ENCODE measurements at regions not wholly inside any gene's neighbourhood (a gene's known extent, or its start where the extent isn't known, plus 50 kb on each side); places are given as distances from the start of the nearest gene placed in this dataset.

DNA sequence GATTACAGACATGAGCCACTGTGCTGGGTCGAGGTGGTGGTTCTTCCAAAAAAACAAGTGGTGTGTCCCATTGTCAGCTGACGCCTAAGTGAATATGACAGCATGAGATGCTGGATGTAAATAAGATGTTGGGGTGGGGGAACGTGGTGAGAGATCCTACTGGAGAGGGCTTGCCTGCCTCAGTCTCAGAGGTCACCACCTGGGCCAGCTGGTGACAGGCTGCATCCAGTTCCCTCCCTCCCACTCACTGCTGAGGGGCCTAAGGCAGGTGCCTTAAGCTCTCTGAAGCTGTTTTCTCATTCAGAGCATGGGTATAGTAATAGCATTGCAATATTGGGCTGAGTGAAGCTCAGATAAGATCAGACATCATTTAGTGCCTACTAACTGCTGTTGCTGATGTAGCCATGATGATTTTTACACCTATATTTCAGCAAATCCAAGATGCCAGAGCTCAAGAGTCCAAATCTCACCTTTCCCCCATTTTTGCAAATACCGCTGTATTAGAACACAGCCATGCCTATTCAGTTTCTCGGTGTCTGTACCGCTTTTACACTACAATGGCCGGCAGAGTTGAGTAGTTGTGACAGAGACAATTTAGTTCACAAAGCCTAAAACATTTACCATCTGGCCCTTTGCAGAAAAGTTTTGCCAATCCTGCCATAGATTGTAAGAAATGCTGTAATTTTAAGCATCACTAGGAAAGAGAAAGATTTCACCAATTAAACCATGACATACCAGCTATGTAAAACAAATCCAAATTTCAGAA, 171.3 kb downstream of the ANKRD60 start:
- TF ChIP-seq, protein P1, sequence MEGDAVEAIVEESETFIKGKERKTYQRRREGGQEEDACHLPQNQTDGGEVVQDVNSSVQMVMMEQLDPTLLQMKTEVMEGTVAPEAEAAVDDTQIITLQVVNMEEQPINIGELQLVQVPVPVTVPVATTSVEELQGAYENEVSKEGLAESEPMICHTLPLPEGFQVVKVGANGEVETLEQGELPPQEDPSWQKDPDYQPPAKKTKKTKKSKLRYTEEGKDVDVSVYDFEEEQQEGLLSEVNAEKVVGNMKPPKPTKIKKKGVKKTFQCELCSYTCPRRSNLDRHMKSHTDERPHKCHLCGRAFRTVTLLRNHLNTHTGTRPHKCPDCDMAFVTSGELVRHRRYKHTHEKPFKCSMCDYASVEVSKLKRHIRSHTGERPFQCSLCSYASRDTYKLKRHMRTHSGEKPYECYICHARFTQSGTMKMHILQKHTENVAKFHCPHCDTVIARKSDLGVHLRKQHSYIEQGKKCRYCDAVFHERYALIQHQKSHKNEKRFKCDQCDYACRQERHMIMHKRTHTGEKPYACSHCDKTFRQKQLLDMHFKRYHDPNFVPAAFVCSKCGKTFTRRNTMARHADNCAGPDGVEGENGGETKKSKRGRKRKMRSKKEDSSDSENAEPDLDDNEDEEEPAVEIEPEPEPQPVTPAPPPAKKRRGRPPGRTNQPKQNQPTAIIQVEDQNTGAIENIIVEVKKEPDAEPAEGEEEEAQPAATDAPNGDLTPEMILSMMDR (conservative IDR thresholded peaks at IDR 0.05; ENCODE audit: low read depth in 2 of 2), result no peak
- TF ChIP-seq EZH2phosphoT487 (IDR thresholded peaks at IDR 0.05; ENCODE audit: unreplicated experiment) (no peak), CREB1 (CRISPR knock-in tag; IDR thresholded peaks at IDR 0.05; ENCODE audit: low read depth) (no peak), EZH2 (IDR thresholded peaks at IDR 0.05; ENCODE audit: low read depth, unreplicated experiment) (no peak), POLR2AphosphoS5 (IDR thresholded peaks at IDR 0.05; ENCODE audit: low read depth) (no peak), STAT1 (IDR thresholded peaks at IDR 0.05; ENCODE audit: unreplicated experiment) (no peak)
- TF ChIP-seq, protein P2, sequence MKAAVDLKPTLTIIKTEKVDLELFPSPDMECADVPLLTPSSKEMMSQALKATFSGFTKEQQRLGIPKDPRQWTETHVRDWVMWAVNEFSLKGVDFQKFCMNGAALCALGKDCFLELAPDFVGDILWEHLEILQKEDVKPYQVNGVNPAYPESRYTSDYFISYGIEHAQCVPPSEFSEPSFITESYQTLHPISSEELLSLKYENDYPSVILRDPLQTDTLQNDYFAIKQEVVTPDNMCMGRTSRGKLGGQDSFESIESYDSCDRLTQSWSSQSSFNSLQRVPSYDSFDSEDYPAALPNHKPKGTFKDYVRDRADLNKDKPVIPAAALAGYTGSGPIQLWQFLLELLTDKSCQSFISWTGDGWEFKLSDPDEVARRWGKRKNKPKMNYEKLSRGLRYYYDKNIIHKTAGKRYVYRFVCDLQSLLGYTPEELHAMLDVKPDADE (IDR thresholded peaks at IDR 0.05), result no peak
- TF ChIP-seq, protein P3, sequence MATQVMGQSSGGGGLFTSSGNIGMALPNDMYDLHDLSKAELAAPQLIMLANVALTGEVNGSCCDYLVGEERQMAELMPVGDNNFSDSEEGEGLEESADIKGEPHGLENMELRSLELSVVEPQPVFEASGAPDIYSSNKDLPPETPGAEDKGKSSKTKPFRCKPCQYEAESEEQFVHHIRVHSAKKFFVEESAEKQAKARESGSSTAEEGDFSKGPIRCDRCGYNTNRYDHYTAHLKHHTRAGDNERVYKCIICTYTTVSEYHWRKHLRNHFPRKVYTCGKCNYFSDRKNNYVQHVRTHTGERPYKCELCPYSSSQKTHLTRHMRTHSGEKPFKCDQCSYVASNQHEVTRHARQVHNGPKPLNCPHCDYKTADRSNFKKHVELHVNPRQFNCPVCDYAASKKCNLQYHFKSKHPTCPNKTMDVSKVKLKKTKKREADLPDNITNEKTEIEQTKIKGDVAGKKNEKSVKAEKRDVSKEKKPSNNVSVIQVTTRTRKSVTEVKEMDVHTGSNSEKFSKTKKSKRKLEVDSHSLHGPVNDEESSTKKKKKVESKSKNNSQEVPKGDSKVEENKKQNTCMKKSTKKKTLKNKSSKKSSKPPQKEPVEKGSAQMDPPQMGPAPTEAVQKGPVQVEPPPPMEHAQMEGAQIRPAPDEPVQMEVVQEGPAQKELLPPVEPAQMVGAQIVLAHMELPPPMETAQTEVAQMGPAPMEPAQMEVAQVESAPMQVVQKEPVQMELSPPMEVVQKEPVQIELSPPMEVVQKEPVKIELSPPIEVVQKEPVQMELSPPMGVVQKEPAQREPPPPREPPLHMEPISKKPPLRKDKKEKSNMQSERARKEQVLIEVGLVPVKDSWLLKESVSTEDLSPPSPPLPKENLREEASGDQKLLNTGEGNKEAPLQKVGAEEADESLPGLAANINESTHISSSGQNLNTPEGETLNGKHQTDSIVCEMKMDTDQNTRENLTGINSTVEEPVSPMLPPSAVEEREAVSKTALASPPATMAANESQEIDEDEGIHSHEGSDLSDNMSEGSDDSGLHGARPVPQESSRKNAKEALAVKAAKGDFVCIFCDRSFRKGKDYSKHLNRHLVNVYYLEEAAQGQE (IDR thresholded peaks at IDR 0.05; ENCODE audit: unreplicated experiment), result no peak
